ENCODE measurements at regions not wholly inside any gene's neighbourhood (a gene's known extent, or its start where the extent isn't known, plus 50 kb on each side); places are given as distances from the start of the nearest gene placed in this dataset.
"Not testable (repeated sequence)": the region's sequence is repeated elsewhere in the genome, so short reads cannot be mapped to it uniquely, and the experiment has no call there.

DNA sequence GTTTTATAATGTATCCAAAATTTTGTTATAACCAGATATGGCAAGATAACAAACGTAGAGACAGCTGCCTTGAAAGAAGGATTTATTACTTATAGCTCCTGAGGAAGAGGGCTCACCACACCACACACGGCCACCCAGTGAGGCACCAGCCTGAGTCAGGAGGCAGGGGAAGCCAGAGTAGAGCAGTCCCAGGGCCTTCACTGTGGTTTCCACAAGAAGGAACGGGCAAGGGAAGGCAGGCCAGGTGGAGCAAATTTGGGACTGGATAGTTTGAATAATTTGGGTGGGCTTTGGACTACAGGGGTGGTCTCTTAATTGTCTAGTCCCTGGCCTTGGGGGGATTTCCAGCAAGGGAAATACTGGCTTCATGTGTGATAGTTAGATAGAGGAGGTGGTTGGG is 72.5 kb downstream of the RRAGC start:
- no peak for DNase-seq (ENCODE audit: low read depth in 2 of 2)

DNA sequence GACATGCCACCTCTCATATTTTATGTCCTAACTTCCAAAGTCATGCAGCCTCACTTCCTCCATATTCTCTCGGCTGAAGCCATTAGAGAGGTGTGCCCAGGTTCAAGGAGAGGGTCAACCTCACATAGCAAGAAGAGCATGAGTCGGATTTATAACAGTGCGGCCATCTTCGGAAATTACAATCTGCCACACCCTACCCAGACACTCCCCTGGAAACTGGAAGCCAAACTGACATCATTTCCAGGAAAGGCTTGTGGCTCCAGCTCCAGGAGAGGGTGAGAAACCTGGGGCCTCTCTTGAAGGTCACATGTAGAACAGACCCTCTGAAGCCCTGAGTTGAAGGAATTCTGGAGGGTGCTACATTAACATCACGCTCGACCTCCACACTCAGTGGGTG is 73.5 kb downstream of the RRAGC start:
- no peak for DNase-seq (ENCODE audit: low read depth in 2 of 2)

GRCh38 chr1:38785285-38786039 is 74.1 kb downstream of the RRAGC start:
- no peak for DNase-seq (ENCODE audit: low read depth in 2 of 2)

- no peak for DNase-seq (ENCODE audit: low read depth in 2 of 2)
Measured at GRCh38 chr1:38784452-38785284, 74.9 kb downstream of the RRAGC start.

GRCh38 chr1:38783640-38784229 is 75.8 kb downstream of the RRAGC start:
- no peak for DNase-seq (ENCODE audit: low read depth in 2 of 2)

DNA sequence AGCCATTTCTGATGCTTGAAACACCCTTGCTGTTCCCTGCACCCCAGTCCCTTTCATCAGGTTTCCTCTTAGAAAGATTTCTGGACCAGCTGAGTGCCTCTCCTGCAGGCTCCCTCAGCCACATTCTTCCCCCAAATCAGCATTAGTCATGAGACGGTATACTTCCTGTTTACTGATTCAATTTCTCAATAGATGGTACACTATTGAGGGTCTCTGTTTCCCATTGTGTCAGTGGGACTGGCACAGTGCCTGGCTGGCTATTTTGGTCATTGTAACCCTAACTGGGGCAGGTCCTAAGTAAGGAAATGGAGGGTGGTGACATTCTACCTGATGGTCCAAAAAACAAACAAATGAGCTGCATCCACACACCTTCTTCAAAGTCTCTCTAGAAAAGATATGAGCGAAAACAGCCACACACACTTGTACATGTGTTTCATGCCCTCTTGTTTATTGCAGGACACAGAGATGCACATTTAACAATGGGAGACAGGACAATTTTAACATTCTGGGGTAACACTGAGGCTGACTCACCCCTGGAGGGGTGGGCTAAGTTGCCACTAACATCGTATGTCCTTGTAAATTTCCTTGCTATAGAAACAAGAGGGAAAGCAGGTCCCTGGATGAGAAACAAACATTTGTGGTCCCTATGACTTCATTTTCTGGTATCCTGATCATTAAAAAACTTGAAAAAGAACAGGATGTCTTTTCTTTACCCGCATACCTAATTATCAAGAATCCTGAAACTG is 77.5 kb downstream of the RRAGC start:
- DNase-seq (ENCODE audit: low read depth in 2 of 2): no peak

GRCh38 chr1:38780133-38780532 is 79.4 kb downstream of the RRAGC start:
- no peak for DNase-seq (ENCODE audit: low read depth in 2 of 2)

DNA sequence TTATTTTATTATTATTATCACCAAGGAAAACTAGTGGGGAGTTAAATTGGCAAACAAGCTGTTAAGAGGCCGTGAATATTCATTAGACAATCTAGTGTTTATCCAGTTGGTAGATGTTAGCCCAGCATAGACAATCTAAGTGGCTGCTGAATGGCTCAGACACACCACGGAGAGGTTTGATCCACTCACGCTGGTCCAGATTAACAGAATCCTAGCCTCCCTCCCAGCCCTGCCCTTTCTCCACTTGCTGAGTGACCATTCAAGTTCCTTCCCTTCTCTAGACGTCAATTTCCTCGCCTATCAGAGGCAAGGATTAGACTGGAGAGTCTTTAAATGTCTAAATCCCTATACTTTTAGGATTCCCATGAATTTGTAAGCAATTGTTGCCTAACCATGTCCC is 80.1 kb downstream of the RRAGC start:
- no peak for DNase-seq (ENCODE audit: low read depth in 2 of 2)

DNA sequence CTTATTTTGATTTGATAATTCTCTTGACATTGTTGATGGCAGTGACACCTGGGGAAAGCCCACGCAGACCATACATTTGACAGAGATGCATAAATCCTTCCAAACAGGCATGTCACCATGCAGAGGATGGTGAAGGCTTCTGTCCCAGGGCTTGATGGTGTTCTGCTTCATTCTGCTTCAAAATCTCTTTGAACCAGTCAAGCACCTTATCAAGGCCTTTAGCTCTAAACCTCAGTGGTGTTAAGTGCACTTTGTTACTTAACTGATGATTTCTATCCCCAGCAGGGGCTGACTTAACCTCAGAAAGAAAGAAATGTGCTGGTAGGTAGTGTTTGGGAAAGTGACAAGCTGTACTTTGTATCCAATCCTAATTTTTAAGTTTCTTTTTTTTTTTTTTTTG is 81.1 kb downstream of the RRAGC start:
- DNase-seq (ENCODE audit: low read depth in 2 of 2): no peak

DNA sequence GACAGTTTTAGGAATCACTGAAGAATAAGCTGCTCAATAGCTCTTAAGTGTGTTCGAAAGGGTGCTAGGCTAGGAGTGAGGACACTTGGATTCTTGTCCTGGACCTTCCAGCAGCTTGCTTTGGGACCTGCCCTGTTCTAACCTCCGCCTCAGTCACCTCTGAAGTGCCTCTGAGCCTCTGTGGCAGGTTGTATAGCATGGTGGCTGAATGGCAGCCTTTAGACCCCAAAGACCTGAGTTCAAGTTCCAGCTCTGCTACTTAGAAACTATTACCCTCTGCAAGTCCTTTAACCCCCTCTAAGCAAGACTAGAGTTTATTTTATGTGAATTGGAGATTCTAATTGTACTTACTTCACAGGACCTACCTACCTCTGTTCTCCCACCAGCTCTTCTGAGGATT is 81.5 kb downstream of the RRAGC start:
- no peak for DNase-seq (ENCODE audit: low read depth in 2 of 2)

GRCh38 chr1:38777464-38777957 is 82.1 kb downstream of the RRAGC start:
- no peak for DNase-seq (ENCODE audit: low read depth in 2 of 2)

GRCh38 chr1:38776466-38777065 is 83.0 kb downstream of the RRAGC start:
- DNase-seq (ENCODE audit: low read depth in 2 of 2): no peak

GRCh38 chr1:38775175-38775845 is 84.3 kb downstream of the RRAGC start:
- DNase-seq (ENCODE audit: low read depth in 2 of 2): no peak

DNA sequence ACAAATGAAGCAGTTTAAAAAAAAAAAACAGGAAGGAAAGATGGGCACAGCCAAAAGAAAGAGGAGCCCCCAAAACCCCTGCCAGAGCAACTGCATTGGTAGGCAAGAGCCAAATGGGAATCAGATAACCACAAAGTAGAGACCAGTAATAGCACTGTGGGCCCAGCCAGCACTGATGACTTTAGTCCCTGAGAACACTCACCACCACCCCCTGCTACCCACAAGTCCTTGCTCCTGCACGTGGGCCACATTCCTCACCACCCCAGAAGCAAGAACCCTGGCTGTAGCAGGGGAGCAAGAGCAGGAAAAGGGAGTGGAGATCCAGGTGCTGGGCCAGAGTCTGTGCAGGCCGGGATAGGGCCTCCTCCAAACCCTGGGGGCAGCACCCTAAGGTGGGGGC is 86.1 kb downstream of the RRAGC start:
- DNase-seq (ENCODE audit: low read depth in 2 of 2): no peak

- DNase-seq (ENCODE audit: low read depth in 2 of 2): no peak
Measured at GRCh38 chr1:38772953-38773352, 86.6 kb downstream of the RRAGC start.

GRCh38 chr1:38772026-38772425 is 87.5 kb downstream of the RRAGC start:
- no peak for DNase-seq (ENCODE audit: low read depth in 2 of 2)

DNA sequence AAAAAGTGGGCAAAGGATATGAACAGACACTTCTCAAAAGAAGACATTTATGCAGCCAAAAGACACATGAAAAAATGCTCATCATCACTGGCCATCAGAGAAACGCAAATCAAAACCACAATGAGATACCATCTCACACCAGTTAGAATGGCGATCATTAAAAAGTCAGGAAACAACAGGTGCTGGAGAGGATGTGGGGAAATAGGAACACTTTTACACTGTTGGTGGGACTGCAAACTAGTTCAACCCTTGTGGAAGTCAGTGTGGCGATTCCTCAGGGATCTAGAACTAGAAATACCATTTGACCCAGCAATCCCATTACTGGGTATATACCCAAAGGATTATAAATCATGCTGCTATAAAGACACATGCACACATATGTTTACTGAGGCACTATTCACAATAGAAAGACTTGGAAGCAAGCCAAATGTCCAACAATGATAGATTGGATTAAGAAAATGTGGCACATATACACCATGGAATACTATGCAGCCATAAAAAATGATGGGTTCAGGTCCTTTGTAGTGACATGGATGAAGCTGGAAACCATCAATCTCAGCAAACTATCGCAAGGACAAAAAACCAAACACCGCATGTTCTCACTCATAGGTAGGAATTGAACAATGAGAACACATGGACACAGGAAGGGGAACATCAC is 88.9 kb downstream of the RRAGC start:
- DNase-seq (ENCODE audit: low read depth in 2 of 2): not testable (repeated sequence)

DNA sequence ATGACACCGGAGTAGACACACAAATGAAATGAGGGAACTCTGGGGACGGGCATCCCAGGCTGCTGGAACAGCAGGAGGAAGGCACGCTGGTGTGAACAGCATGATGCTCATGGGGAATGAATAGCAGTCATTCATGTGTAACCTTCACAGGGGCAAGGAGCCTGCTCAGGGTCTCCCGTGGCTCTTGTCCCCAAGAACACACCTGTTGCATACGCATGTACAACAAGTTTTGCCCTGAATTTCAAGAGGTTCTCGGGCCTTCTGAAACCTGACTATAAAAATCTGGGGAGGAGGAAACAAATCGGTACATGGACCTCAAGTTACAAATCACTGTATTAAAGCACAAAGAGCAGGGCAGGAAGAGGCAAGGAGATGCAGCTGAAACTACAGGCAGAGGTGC is 93.4 kb downstream of the RRAGC start:
- no peak for DNase-seq (ENCODE audit: low read depth in 2 of 2)

DNA sequence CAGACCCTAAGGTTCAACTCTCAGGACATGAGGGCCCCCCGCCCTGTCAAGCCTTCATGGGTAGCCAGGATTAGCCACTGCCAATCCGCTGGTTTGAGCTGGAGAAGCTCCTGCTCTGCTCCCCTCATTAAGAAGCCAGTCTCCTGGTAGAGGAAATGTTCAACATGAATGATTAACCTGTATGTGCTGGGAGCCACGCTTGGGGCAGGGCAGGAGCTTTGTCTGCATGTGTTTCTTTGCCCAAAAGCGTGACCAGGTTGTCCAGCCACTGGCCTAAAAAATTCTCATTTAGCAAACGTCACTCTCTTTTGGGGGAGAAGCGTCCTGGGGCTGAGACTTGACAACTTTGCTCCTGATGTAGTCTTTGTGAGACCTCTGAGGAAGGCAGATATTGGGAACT is 96.5 kb downstream of the RRAGC start:
- DNase-seq (ENCODE audit: low read depth in 2 of 2): no peak

- no peak for DNase-seq (ENCODE audit: low read depth in 2 of 2)
Measured at GRCh38 chr1:38760562-38760961, 99.0 kb downstream of the RRAGC start.

Measured in stimulated activated CD4-positive, alpha-beta T cell treated with anti-CD3 and anti-CD28 coated beads, Interleukin-15, amount 100 ng/mL, for 48 hours (primary cell).